ENCODE measurements at regions not wholly inside any gene's neighbourhood (a gene's known extent, or its start where the extent isn't known, plus 50 kb on each side); places are given as distances from the start of the nearest gene placed in this dataset.

DNA sequence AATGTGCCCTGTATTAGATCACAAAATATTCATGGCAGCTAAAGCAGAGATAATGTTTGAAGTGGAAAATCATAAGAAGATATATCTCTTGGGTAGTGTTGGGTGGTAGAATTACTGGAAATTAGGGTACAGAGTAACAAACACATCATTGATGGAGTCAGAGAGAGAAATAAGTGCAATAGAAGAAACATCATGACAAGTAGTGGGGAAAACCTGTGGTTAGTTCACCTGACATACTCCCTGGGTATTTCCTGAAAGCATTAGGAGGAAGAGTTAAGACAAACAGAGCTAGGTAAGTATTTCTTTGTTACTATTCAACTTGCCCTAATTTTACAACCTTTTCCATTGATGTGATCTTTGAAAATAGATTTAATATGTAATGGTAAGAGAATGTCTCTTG is 691.9 kb upstream of the SOX9 start:
- no peak overlapping the region for H3K9ac ChIP-seq (replicated peaks in 1 of 4; ENCODE audit: extremely low read depth in 1 of 4, low read depth in 3 of 4, low read length in 3 of 4)
- no peak overlapping the region for H3K14ac ChIP-seq (ENCODE audit: insufficient read length)
- no peak overlapping the region for H2BK5ac ChIP-seq (ENCODE audit: low read depth, low read length)
- ChIA-PET CTCF (ENCODE audit: partially characterized antibody) (interaction anchor here (0.8 kb wide), 1 partner anchor 662 kb away, joined by 3 read pairs; no protein-coding TSS in a partner anchor), POLR2A (ENCODE audit: partially characterized antibody) (no interaction called here)
- H3K27me3 ChIP-seq (replicated peaks in 1 of 4; ENCODE audit: control insufficient read depth in 3 of 4, extremely low read depth in 1 of 4, insufficient read depth in 3 of 4, low read length in 3 of 4) = no peaks in the 10 kb centered on the region
- no peak overlapping the region for H3K4me2 ChIP-seq (ENCODE audit: insufficient read depth in 1 of 2, low read depth in 2 of 2, low read length in 2 of 2)
- H3K23ac ChIP-seq (ENCODE audit: insufficient read length) = no peak overlapping the region
- no peaks in the 10 kb centered on the region for H4K20me1 ChIP-seq (replicated peaks in 1 of 2; ENCODE audit: control insufficient read depth in 1 of 2, insufficient read depth in 2 of 2, low read length in 2 of 2)
- H3K79me2 ChIP-seq (ENCODE audit: control insufficient read depth in 1 of 2, insufficient read depth in 2 of 2, low read length in 2 of 2) = no peaks in the 10 kb centered on the region
- H2BK20ac ChIP-seq (ENCODE audit: low read length) = no peak overlapping the region
- H3K79me1 ChIP-seq (ENCODE audit: low read depth, low read length) = no peaks in the 10 kb centered on the region
- no peak overlapping the region for H4K8ac ChIP-seq (ENCODE audit: extremely low read depth, insufficient read depth, low read length)
- no peak overlapping the region for H3K4me3 ChIP-seq (ENCODE audit: extremely low read depth in 1 of 4, insufficient read depth in 2 of 4, low read depth in 3 of 4, low read length in 4 of 4)
- H2AK5ac ChIP-seq (ENCODE audit: low read depth, low read length) = no peak overlapping the region
- H4K5ac ChIP-seq (ENCODE audit: insufficient read length, low read depth, low read length) = no peak overlapping the region
- H2BK120ac ChIP-seq (replicated peaks; ENCODE audit: low read depth, low read length) = no peak overlapping the region
- H3K56ac ChIP-seq (replicated peaks; ENCODE audit: insufficient read length, low read depth, low read length) = no peak overlapping the region
- no peak overlapping the region for H3K4ac ChIP-seq (replicated peaks; ENCODE audit: insufficient read length, low read depth, low read length)
- DNase-seq (ENCODE audit: low read depth in 1 of 2, low spot score in 2 of 2) (no peak), FAIRE-seq (no peak)
- no peaks in the 10 kb centered on the region for H3K36me3 ChIP-seq (ENCODE audit: control insufficient read depth in 2 of 4, insufficient read depth in 4 of 4, low read length in 3 of 4)
- no peak overlapping the region for H4K91ac ChIP-seq (replicated peaks; ENCODE audit: insufficient read length, low read length)
- no peak overlapping the region for H2BK15ac ChIP-seq (ENCODE audit: low read length)
- peaks cover 0 to 6% of the 10 kb centered on the region in 2 experiments; a peak in 1 of 4 replicates for H3K9me3 ChIP-seq (ENCODE audit: insufficient read depth in 2 of 2, low read depth in 1 of 2, low read length in 1 of 2)
- TF ChIP-seq HDAC2 (IDR thresholded peaks at IDR 0.05; ENCODE audit: borderline replicate concordance in 1 of 2, low read depth in 2 of 2, low read length in 2 of 2) = no peak
- no peak for TF ChIP-seq POLR2AphosphoS5 (IDR thresholded peaks at IDR 0.05; ENCODE audit: low read depth, low read length)
- TF ChIP-seq KDM1A (IDR thresholded peaks at IDR 0.05; ENCODE audit: borderline replicate concordance, low read length) = no peak
- TF ChIP-seq CREB1 (IDR thresholded peaks at IDR 0.05) = no peak
- no peak for TF ChIP-seq SIN3A (conservative IDR thresholded peaks at IDR 0.05 in 1 of 2, IDR thresholded peaks at IDR 0.05 in 1 of 2; ENCODE audit: low read depth in 1 of 2, low read length in 2 of 2)
- TF ChIP-seq SRF (IDR thresholded peaks at IDR 0.05; ENCODE audit: low read depth, low read length) = no peak
- no peak for TF ChIP-seq TAF7 (optimal IDR thresholded peaks at IDR 0.05; ENCODE audit: borderline replicate concordance, low read depth, low read length)
- peaks cover 0 to 2% (median 0%) of the 10 kb centered on the region in 4 experiments; a peak in 1 of 7 replicates for H3K4me1 ChIP-seq (replicated peaks in 1 of 4; ENCODE audit: control insufficient read depth in 3 of 4, insufficient read depth in 4 of 4, low read length in 3 of 4)
- no peaks in the 10 kb centered on the region for H3K23me2 ChIP-seq (ENCODE audit: low read depth, low read length)
- H3K18ac ChIP-seq (ENCODE audit: extremely low read depth, low read length) = no peak overlapping the region
- no peak overlapping the region for H2BK12ac ChIP-seq (ENCODE audit: low read depth, low read length)
- H3K27ac ChIP-seq (ENCODE audit: low read depth, low read length) = no peak overlapping the region
- no peak overlapping the region for H2AFZ ChIP-seq (ENCODE audit: low read length)
